ENCODE measurements at regions not wholly inside any gene's neighbourhood (a gene's known extent, or its start where the extent isn't known, plus 50 kb on each side); places are given as distances from the start of the nearest gene placed in this dataset.
A peak's percentile ranks its signal among the peaks of the same experiment; 100 is the strongest.

- ATAC-seq = no peak
- no peak for DNase-seq
- no peak overlapping the region for H3K4me3 ChIP-seq
- H3K9me3 ChIP-seq = no peaks in the 10 kb centered on the region
- no peaks in the 10 kb centered on the region for H3K36me3 ChIP-seq (ENCODE audit: low read depth)
- intact Hi-C loops (cut with DNase I, micrococcal nuclease) = no loop called here
- no peak for TF ChIP-seq CTCF (IDR thresholded peaks at IDR 0.05)
- peaks cover 7% of the 10 kb centered on the region for H3K4me1 ChIP-seq (ENCODE audit: low read depth)
Measured at GRCh38 chr20:11686195-11686594, 231.5 kb upstream of the BTBD3 start.

GRCh38 chr20:11686820-11687543, 230.7 kb upstream of the BTBD3 start:
- DNase-seq (peak; percentile 35 to 62 (median 53)), ATAC-seq (peak; percentile 77)
- no peak for TF ChIP-seq CTCF (IDR thresholded peaks at IDR 0.05)
- intact Hi-C loops (cut with DNase I, micrococcal nuclease) = no loop called here
- no peaks in the 10 kb centered on the region for H3K36me3 ChIP-seq (ENCODE audit: low read depth)
- H3K4me1 ChIP-seq (ENCODE audit: low read depth) = peaks cover 7% of the 10 kb centered on the region
- H3K9me3 ChIP-seq = no peaks in the 10 kb centered on the region
- no peak overlapping the region for H3K4me3 ChIP-seq

DNA sequence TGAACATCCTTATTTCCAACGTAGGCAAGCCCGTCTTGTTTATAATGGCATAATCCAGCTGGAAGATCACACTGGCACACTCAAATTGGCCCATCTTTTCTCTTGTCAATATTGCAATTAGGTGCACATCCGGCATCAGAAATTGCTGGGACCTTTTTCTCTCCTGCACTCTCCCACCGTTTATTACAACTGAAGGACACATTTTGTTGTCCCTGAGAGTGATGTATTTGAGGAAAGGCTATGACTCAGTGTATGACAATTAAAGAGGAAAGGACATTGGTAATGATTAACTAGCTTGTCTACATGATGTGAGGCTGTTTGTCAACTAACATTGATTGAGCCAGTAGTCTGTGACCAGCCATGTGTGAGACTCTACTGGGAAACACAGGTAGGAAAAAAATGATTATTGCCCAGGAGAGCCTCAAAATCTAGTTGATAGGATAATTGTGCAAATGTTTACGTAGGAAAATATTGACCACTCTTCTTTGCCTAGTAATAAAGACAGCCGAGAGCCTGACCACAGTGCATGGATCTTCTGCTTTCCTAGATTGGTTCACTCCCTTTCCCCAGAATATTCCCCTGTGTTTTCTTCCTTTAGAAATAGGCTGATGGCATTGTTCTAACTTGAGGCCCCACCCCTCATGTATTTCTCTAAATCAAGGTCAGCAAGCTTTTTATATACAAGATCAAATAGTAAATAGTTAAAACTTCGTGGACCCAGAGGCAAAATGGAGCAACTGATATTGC, 230.0 kb upstream of the BTBD3 start:
- intact Hi-C loops (cut with DNase I, micrococcal nuclease) = no loop called here
- ATAC-seq (peak; percentile 95), DNase-seq (peak in 1 of 3 donors; percentile 6)
- Histone ChIP-seq H3K4me1 (ENCODE audit: low read depth) (peaks cover 7% of the 10 kb centered on the region), H3K36me3 (ENCODE audit: low read depth) (no peaks in the 10 kb centered on the region), H3K9me3 (no peaks in the 10 kb centered on the region), H3K4me3 (no peak overlapping the region)
- TF ChIP-seq CTCF (IDR thresholded peaks at IDR 0.05) = no peak

- intact Hi-C loops (cut with DNase I, micrococcal nuclease) = no loop called here
- ATAC-seq = no peak
- H3K36me3 ChIP-seq (ENCODE audit: low read depth) = no peaks in the 10 kb centered on the region
- H3K4me1 ChIP-seq (ENCODE audit: low read depth) = peaks cover 7% of the 10 kb centered on the region
- H3K9me3 ChIP-seq = no peaks in the 10 kb centered on the region
- no peak for TF ChIP-seq CTCF (IDR thresholded peaks at IDR 0.05)
- H3K4me3 ChIP-seq = no peak overlapping the region
- no peak for DNase-seq
Measured at GRCh38 chr20:11689262-11689661, 228.4 kb upstream of the BTBD3 start.

DNA sequence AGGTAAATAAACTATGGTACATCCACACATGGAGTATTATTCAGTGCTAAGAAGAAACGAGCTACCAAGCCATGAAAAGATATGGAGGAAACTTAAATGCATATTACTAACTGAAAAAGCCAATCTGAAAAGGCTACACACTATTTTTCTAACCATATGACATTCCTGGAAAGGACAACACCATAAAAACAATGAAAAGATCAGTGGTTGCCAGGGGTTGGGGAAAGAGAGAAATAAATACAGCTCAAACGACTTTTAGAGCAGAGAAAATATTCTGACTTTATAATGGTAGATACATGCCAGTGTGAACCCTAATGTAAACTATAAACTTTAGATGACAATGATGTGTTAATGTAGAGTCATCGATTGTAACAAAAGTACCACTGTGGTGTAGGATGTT, 225.9 kb upstream of the BTBD3 start:
- no peak for DNase-seq
- H3K36me3 ChIP-seq (ENCODE audit: low read depth) = no peaks in the 10 kb centered on the region
- H3K4me3 ChIP-seq = no peak overlapping the region
- no peak for TF ChIP-seq CTCF (IDR thresholded peaks at IDR 0.05)
- peaks cover 7% of the 10 kb centered on the region for H3K4me1 ChIP-seq (ENCODE audit: low read depth)
- intact Hi-C loops (cut with DNase I, micrococcal nuclease) = no loop called here
- no peak for ATAC-seq
- no peaks in the 10 kb centered on the region for H3K9me3 ChIP-seq

Data from mucosa of descending colon (tissue), 3 donors.